Dendritic cell treated with granulocyte-macrophage colony-stimulating factor and Interleukin-4, amounts not matched to agents 40 ng/mL and 50 ng/mL, for 4 days (primary cell): ENCODE measurements at regions not wholly inside any gene's neighbourhood (a gene's known extent, or its start where the extent isn't known, plus 50 kb on each side); places are given as distances from the start of the nearest gene placed in this dataset.

Source experiments
- H3K27ac Mint-ChIP-seq: one replicate; pipeline ENCODE4 v1.8.0; 2022; ENCODE audit warnings: mild to moderate bottlenecking, mixed read lengths
- H3K27me3 Mint-ChIP-seq: one replicate; pipeline ENCODE4 v1.8.0; 2022; ENCODE audit warnings: mild to moderate bottlenecking, mixed read lengths
- H3K36me3 Mint-ChIP-seq: one replicate; pipeline ENCODE4 v1.8.0; 2022; ENCODE audit warnings: low read depth, mixed read lengths
- H3K4me1 Mint-ChIP-seq: one replicate; pipeline ENCODE4 v1.8.0; 2022; ENCODE audit warnings: low read depth, mixed read lengths
- H3K4me3 Mint-ChIP-seq: one replicate; pipeline ENCODE4 v1.8.0; 2022; ENCODE audit warnings: mild to moderate bottlenecking, moderate library complexity, mixed read lengths
- H3K9me3 Mint-ChIP-seq: one replicate; pipeline ENCODE4 v1.8.0; 2022; ENCODE audit warnings: mixed read lengths
- intact Hi-C: fragments of 100-400 bp; cut with micrococcal nuclease; formaldehyde crosslinking; loops from one replicate; pipeline ENCODE4 v1.15.0; 2022

DNA sequence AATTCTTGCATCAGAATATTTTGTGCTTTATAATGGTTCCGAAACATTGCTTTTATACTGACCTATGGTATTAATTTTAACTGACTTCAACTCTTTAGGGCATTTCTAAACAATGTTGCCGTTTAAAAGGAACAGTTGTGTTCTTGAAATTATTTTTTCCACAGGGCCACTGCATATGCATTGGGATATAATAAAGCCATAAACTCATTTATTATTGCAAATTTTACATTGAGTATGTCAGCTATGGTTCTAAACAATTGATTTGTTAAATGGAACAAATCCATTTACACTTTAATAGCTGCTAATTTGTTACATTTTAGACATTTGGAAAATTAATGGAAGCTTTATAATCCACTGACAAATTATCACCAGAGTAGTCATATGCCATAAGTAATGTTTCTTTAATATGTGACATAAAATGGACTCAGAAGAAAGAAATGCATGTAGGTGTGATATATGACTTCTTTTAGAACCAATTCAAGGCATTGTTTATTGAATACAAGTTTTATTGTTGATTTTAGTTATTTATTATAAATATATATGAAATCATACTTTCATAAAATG, 553.3 kb downstream of the TLL1 start:
- Mint-ChIP-seq H3K36me3 (no peaks in the 10 kb centered on the region), H3K4me1 (no peaks in the 10 kb centered on the region), H3K9me3 (no peaks in the 10 kb centered on the region), H3K4me3 (no peak overlapping the region), H3K27me3 (no peaks in the 10 kb centered on the region), H3K27ac (no peak overlapping the region)
- intact Hi-C loops = no loop called here

- Mint-ChIP-seq H3K27ac (no peak overlapping the region), H3K4me1 (no peaks in the 10 kb centered on the region), H3K9me3 (no peaks in the 10 kb centered on the region), H3K4me3 (no peak overlapping the region), H3K27me3 (no peaks in the 10 kb centered on the region), H3K36me3 (no peaks in the 10 kb centered on the region)
- intact Hi-C loops = no loop called here
Observed at GRCh38 chr4:166432125-166432524, 559.1 kb downstream of the TLL1 start.

- Mint-ChIP-seq H3K27me3 (no peaks in the 10 kb centered on the region), H3K36me3 (no peaks in the 10 kb centered on the region), H3K27ac (no peak overlapping the region), H3K4me3 (no peak overlapping the region), H3K9me3 (no peaks in the 10 kb centered on the region), H3K4me1 (no peaks in the 10 kb centered on the region)
- intact Hi-C loops = no loop called here
Observed at GRCh38 chr4:166432842-166433241, 559.8 kb downstream of the TLL1 start.

- Mint-ChIP-seq H3K36me3 (no peaks in the 10 kb centered on the region), H3K9me3 (peaks cover 5% of the 10 kb centered on the region), H3K27ac (no peak overlapping the region), H3K4me1 (no peaks in the 10 kb centered on the region), H3K27me3 (no peaks in the 10 kb centered on the region), H3K4me3 (no peak overlapping the region)
- intact Hi-C loops = no loop called here
Observed at GRCh38 chr4:166435449-166435848, 562.4 kb downstream of the TLL1 start.

DNA sequence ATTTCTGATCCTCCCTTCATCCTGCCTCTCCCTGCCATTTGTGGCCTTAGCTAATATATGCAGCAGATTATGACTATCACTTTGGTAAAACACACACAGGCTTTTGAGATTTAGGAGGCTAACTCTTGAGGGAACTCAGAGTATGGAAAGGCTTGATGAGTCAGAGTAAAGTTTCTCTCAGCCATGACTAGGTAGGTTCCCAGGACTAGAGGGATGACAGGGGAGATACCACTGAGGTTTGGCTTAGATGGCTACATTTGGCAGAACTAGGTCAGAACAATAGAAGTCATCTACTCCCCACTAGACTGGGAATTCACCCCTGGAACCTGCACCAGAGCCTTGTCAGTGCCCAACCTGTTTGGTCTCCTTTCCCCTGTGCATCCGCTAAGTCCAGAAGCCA, 585.7 kb downstream of the TLL1 start:
- Mint-ChIP-seq H3K27me3 (no peaks in the 10 kb centered on the region), H3K27ac (no peak overlapping the region), H3K4me3 (no peak overlapping the region), H3K36me3 (no peaks in the 10 kb centered on the region), H3K9me3 (peaks cover 20% of the 10 kb centered on the region), H3K4me1 (no peaks in the 10 kb centered on the region)
- intact Hi-C loops = no loop called here

DNA sequence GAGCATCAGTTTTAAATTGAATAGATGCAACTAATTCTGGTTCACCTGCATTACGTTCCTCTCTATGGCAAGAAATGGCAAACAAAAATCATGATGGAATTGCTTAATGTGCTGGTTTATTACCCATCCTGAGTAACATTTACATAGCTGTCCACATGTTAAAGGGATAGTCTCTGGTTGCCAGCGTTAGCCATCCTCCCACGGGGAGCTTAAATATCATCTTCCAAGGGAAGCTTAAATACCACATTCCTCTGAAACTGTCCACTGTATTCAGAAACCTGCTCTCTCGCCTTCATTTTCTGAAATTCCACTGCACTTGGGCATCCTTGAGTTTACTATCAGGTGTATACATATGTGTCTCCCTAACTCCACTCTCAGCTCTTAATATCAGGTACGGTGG, 586.6 kb downstream of the TLL1 start:
- peaks cover 11% of the 10 kb centered on the region for H3K9me3 Mint-ChIP-seq
- H3K4me3 Mint-ChIP-seq = no peak overlapping the region
- H3K36me3 Mint-ChIP-seq = no peaks in the 10 kb centered on the region
- H3K4me1 Mint-ChIP-seq = no peaks in the 10 kb centered on the region
- no peak overlapping the region for H3K27ac Mint-ChIP-seq
- intact Hi-C loops = no loop called here
- H3K27me3 Mint-ChIP-seq = no peaks in the 10 kb centered on the region

DNA sequence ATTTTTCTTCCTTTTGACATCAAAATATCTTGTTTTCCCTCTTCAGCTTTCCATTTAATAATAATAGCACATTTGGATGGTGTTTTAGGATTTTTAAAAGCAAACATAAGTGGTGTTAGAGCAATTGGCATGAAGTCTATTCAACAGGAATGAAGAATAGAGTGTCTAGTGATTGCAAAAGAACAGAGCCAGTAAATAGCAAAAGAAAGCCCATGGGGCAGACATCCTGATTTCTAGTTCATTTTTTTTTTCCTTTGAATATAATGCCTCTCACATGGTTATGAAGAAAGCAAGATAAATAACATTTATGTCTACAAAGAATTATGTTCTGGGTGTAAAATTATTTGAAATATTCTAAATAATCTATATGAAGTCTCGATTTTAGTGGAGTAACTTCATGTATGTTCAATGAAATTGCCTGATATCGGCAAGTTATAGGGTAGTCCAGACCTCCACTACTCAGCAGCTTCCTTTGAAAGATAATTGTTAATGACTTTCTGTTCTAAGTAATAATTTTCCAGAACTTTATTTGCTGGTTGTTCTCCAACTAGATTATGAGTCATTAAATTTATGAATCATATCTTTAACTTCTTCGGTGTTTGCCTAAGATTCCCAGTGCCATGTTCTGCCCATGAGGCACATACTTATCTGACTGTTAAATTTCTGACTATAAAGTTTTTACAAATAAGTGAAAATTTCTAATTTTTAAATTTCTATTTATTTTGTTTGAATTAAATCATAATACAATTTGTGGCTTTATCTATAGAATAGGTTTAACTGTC, 587.9 kb downstream of the TLL1 start:
- no peak overlapping the region for H3K4me3 Mint-ChIP-seq
- no peaks in the 10 kb centered on the region for H3K36me3 Mint-ChIP-seq
- no peak overlapping the region for H3K27ac Mint-ChIP-seq
- no peaks in the 10 kb centered on the region for H3K9me3 Mint-ChIP-seq
- no peaks in the 10 kb centered on the region for H3K4me1 Mint-ChIP-seq
- no peaks in the 10 kb centered on the region for H3K27me3 Mint-ChIP-seq
- intact Hi-C loops = no loop called here

DNA sequence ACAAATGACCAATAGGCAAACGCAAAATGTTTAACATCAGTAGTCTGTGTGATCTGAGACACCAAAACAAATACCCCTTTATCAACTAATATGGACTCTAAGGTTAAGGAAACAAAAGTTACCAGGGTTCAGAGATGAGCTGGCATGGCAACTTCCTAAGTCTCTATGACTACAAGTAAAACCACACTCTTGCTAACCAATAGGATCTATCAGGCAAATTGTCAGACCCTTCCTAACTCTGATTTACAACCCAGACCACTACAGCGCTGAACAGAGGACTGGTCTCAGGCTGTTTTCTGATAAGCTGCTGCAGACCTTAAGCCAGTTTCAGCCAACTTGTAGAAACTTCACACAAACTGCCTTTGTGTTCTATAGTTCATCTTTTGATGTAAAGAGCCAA, 608.0 kb downstream of the TLL1 start:
- Mint-ChIP-seq H3K4me3 (no peak overlapping the region), H3K4me1 (no peaks in the 10 kb centered on the region), H3K27me3 (no peaks in the 10 kb centered on the region), H3K36me3 (no peaks in the 10 kb centered on the region), H3K27ac (no peak overlapping the region), H3K9me3 (peaks cover 15% of the 10 kb centered on the region)
- intact Hi-C loops = no loop called here

DNA sequence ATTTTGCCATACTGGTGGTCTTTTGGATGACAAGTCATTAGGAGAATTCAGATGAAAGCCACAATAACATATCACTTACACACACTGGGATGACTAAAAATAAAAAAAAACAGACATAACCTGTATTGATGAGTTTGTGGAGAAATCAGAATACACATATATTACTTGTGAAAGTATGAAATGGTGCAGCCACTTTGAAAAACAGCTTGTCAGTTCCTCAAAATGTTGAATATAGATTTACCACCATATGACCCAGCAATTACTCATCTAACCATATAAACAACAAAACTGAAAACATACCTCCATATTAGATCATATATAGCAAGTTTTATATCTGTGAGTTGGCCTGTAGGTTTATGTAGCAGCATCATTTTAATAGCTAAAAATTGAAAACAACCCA, 608.7 kb downstream of the TLL1 start:
- Mint-ChIP-seq H3K9me3 (peaks cover 15% of the 10 kb centered on the region), H3K4me1 (no peaks in the 10 kb centered on the region), H3K4me3 (no peak overlapping the region), H3K27me3 (no peaks in the 10 kb centered on the region), H3K36me3 (no peaks in the 10 kb centered on the region), H3K27ac (no peak overlapping the region)
- intact Hi-C loops = no loop called here

DNA sequence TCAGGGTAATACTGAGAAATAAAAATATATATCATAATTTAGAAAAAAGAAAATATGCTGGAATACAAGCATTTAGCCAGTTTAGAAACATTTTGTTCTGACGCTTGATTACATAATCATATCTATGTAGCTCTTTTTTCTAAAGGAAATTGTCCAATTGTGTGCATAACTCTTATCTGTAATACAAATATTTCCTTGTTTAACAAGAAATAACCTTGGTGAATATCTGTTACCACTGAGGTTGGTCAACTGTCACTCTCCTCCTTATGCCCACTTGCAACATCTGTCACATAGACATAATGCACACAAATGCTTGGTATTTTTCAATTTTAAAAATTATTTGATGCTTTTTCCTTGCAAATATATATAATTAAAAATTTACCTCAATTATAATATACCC, 609.7 kb downstream of the TLL1 start:
- Mint-ChIP-seq H3K4me3 (no peak overlapping the region), H3K27ac (no peak overlapping the region), H3K36me3 (no peaks in the 10 kb centered on the region), H3K4me1 (no peaks in the 10 kb centered on the region), H3K27me3 (no peaks in the 10 kb centered on the region), H3K9me3 (peaks cover 7% of the 10 kb centered on the region)
- intact Hi-C loops = no loop called here

GRCh38 chr4:166491635-166492034, 618.6 kb downstream of the TLL1 start:
- no peak overlapping the region for H3K27ac Mint-ChIP-seq
- H3K4me3 Mint-ChIP-seq = no peak overlapping the region
- no peaks in the 10 kb centered on the region for H3K4me1 Mint-ChIP-seq
- no peaks in the 10 kb centered on the region for H3K27me3 Mint-ChIP-seq
- intact Hi-C loops = no loop called here
- H3K9me3 Mint-ChIP-seq = no peaks in the 10 kb centered on the region
- H3K36me3 Mint-ChIP-seq = no peaks in the 10 kb centered on the region

GRCh38 chr4:166493924-166494345, 620.9 kb downstream of the TLL1 start:
- no peaks in the 10 kb centered on the region for H3K4me1 Mint-ChIP-seq

GRCh38 chr4:166498546-166498945, 625.5 kb downstream of the TLL1 start:
- intact Hi-C loops = no loop called here
- H3K4me1 Mint-ChIP-seq = peaks cover 6% of the 10 kb centered on the region

More at GRCh38 chr4:166493924-166494345, 620.9 kb downstream of the TLL1 start:
- no peaks in the 10 kb centered on the region for H3K36me3 Mint-ChIP-seq
- H3K4me3 Mint-ChIP-seq = no peak overlapping the region
- intact Hi-C loops = no loop called here
- H3K27ac Mint-ChIP-seq = no peak overlapping the region
- no peaks in the 10 kb centered on the region for H3K27me3 Mint-ChIP-seq
- H3K9me3 Mint-ChIP-seq = no peaks in the 10 kb centered on the region

DNA sequence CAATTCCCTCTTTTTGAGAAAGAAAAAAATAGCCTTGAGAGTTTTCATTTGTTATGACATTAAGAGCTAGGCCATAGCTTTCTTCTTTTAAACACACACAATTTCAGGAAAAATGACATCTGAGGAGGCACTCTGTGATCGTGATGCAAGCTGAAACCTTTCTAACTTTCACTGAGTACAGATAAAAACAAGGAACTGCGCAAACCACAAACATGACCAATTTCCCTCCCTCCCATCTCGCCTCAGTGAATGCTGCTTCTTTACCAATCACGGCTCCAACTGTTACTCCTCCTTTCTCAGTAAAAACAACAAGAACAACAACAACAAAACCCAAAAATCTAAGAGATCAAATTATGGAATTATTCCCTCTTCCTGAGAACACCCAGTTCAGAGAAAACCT, 626.8 kb downstream of the TLL1 start:
- no peak overlapping the region for H3K4me3 Mint-ChIP-seq
- H3K9me3 Mint-ChIP-seq = no peaks in the 10 kb centered on the region
- intact Hi-C loops = no loop called here
- H3K27me3 Mint-ChIP-seq = no peaks in the 10 kb centered on the region
- H3K36me3 Mint-ChIP-seq = no peaks in the 10 kb centered on the region
- H3K27ac Mint-ChIP-seq = no peak overlapping the region
- H3K4me1 Mint-ChIP-seq = peaks cover 6% of the 10 kb centered on the region

More at GRCh38 chr4:166498546-166498945, 625.5 kb downstream of the TLL1 start:
- Mint-ChIP-seq H3K9me3 (no peaks in the 10 kb centered on the region), H3K4me3 (no peak overlapping the region), H3K27ac (no peak overlapping the region), H3K27me3 (no peaks in the 10 kb centered on the region), H3K36me3 (no peaks in the 10 kb centered on the region)

GRCh38 chr4:166501941-166502382, 628.9 kb downstream of the TLL1 start:
- Mint-ChIP-seq H3K4me1 (peaks cover 6% of the 10 kb centered on the region), H3K27me3 (no peaks in the 10 kb centered on the region), H3K4me3 (no peak overlapping the region), H3K27ac (no peak overlapping the region), H3K9me3 (no peaks in the 10 kb centered on the region), H3K36me3 (no peaks in the 10 kb centered on the region)
- intact Hi-C loops = no loop called here
